MM.1S (cell line): ENCODE measurements at regions not wholly inside any gene's neighbourhood (a gene's known extent, or its start where the extent isn't known, plus 50 kb on each side); places are given as distances from the start of the nearest gene placed in this dataset.

ENCODE experiments used
- DNase-seq: peaks from one replicate; pipeline ENCODE4 v3.0.0-alpha.2; 2015
- H2AFZ ChIP-seq: fragments of 300-600 bp; sonication (generic); 2 replicates; pipeline ENCODE4 v1.6.0; 2016; ENCODE audit warnings: antibody characterized with exemption, low read length
- H3F3A ChIP-seq: fragments of 300-600 bp; sonication (generic); 2 replicates; pipeline ENCODE4 v1.6.1; 2016; ENCODE audit warnings: mild to moderate bottlenecking, antibody characterized with exemption, low read length, moderate library complexity, mixed read lengths; ENCODE audit not compliant: insufficient read depth
- H3K27ac ChIP-seq: fragments of 300-600 bp; sonication (generic); 2 replicates; pipeline ENCODE4 v1.5.1; 2016; ENCODE audit warnings: mild to moderate bottlenecking, low read length
- H3K27me3 ChIP-seq: fragments of 300-600 bp; sonication (generic); replicated peaks from 2 replicates; pipeline ENCODE4 v1.6.0; 2016; ENCODE audit warnings: low read length; ENCODE audit not compliant: insufficient read depth
- H3K36me3 ChIP-seq: fragments of 300-600 bp; sonication (generic); replicated peaks from 2 replicates; pipeline ENCODE4 v1.6.1; 2016; ENCODE audit warnings: mild to moderate bottlenecking, low read length, mixed read lengths; ENCODE audit not compliant: insufficient read depth
- H3K4me1 ChIP-seq: fragments of 300-600 bp; sonication (generic); 2 replicates; pipeline ENCODE4 v1.6.1; 2016; ENCODE audit warnings: low read length, mixed read lengths
- H3K4me2 ChIP-seq: fragments of 300-600 bp; sonication (generic); 2 replicates; pipeline ENCODE4 v1.6.0; 2016; ENCODE audit warnings: low read depth, low read length
- H3K4me3 ChIP-seq: fragments of 300-600 bp; sonication (generic); 2 replicates; pipeline ENCODE4 v1.5.1; 2016; ENCODE audit warnings: low read length, mixed read lengths
- H3K79me2 ChIP-seq: fragments of 300-600 bp; sonication (generic); 2 replicates; pipeline ENCODE4 v1.6.1; 2016; ENCODE audit warnings: mixed run types, low read length, mixed read lengths
- H3K9ac ChIP-seq: fragments of 300-600 bp; sonication (generic); 2 replicates; pipeline ENCODE4 v1.6.1; 2016; ENCODE audit warnings: low read length, mixed read lengths
- H3K9me2 ChIP-seq: fragments of 300-600 bp; sonication (generic); replicated peaks from 2 replicates; pipeline ENCODE4 v1.6.1; 2016; ENCODE audit warnings: mild to moderate bottlenecking, low read length, mixed read lengths; ENCODE audit not compliant: insufficient read depth
- H3K9me3 ChIP-seq: fragments of 300-600 bp; sonication (generic); replicated peaks from 2 replicates; pipeline ENCODE4 v1.6.1; 2016; ENCODE audit warnings: mild to moderate bottlenecking, low read length, mixed read lengths; ENCODE audit not compliant: insufficient read depth
- H4K20me1 ChIP-seq: fragments of 300-600 bp; sonication (generic); 2 replicates; pipeline ENCODE4 v1.6.1; 2016; ENCODE audit warnings: mild to moderate bottlenecking, low read length, moderate library complexity, mixed read lengths; ENCODE audit not compliant: insufficient read depth
- CTCF ChIP-seq: fragments of 300-600 bp; sonication (generic); IDR thresholded peaks from 2 replicates; pipeline ENCODE4 v1.5.1; 2016; ENCODE audit warnings: antibody characterized with exemption, low read length, mixed read lengths
- EZH2 ChIP-seq: fragments of 300-600 bp; sonication (generic); optimal IDR thresholded peaks from 2 replicates; pipeline ENCODE3; 2017; ENCODE audit warnings: low read depth, mild to moderate bottlenecking, antibody characterized with exemption, low read length, mixed read lengths
- EZH2phosphoT487 ChIP-seq: fragments of 300-600 bp; sonication (generic); IDR thresholded peaks from 2 replicates; pipeline ENCODE4 v1.6.1; 2018; ENCODE audit warnings: antibody characterized with exemption, low read length

GRCh38 chr2:142325870-142326269 lies 195.1 kb upstream of the LRP1B start:
- no peak for TF ChIP-seq EZH2phosphoT487
- TF ChIP-seq EZH2 = no peak
- no peak for TF ChIP-seq CTCF
- Histone ChIP-seq H4K20me1 (no peaks in the 10 kb centered on the region), H3K4me3 (no peak overlapping the region), H3K79me2 (no peaks in the 10 kb centered on the region), H3K9ac (no peak overlapping the region), H3K4me1 (no peaks in the 10 kb centered on the region), H3K9me2 (no peaks in the 10 kb centered on the region), H3K27ac (no peak overlapping the region), H2AFZ (no peak overlapping the region), H3K9me3 (no peaks in the 10 kb centered on the region), H3K4me2 (no peak overlapping the region), H3F3A (no peaks in the 10 kb centered on the region), H3K36me3 (no peaks in the 10 kb centered on the region), H3K27me3 (no peaks in the 10 kb centered on the region)
- DNase-seq = no peak

- no peaks in the 10 kb centered on the region for H3K4me1 ChIP-seq
- H3K4me2 ChIP-seq = no peak overlapping the region
- no peak overlapping the region for H2AFZ ChIP-seq
- TF ChIP-seq EZH2phosphoT487 = no peak
- TF ChIP-seq EZH2 = no peak
- no peak overlapping the region for H3K9ac ChIP-seq
- H3K36me3 ChIP-seq = no peaks in the 10 kb centered on the region
- no peaks in the 10 kb centered on the region for H3K9me3 ChIP-seq
- H3K9me2 ChIP-seq = no peaks in the 10 kb centered on the region
- no peak for DNase-seq
- H3K4me3 ChIP-seq = no peak overlapping the region
- H3F3A ChIP-seq = no peaks in the 10 kb centered on the region
- no peaks in the 10 kb centered on the region for H3K27me3 ChIP-seq
- no peaks in the 10 kb centered on the region for H3K79me2 ChIP-seq
- H4K20me1 ChIP-seq = no peaks in the 10 kb centered on the region
- no peak overlapping the region for H3K27ac ChIP-seq
These were observed 192.4 kb upstream of the LRP1B start for GRCh38 chr2:142323206-142323605.

DNA sequence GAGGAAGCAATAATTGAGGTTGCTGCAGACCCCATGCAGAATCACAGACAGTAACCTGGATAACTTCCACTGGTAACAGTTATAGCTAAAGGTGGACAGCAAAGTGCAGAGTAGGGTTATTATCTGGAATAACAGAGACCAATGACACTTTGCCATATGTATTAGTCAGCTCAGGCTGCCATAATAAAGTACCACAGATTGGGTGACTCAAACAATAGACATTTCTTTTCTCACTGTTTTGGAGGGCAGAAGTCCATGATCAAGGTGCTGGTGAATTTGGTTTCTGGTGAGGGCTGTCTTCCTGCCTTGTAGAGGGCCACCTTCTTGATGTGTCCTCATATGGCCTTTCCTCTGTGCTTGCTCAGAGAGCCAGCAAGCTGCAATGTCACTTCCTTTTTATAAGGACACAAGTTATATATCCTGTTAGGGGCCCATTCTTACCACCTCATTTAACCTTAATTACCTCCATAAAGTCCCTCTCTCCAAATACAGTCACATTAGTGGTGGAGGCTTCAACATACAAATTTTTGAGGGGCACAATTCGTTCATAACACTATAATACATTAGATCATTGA lies 191.0 kb upstream of the LRP1B start:
- H3K4me2 ChIP-seq = no peak overlapping the region
- no peak for DNase-seq
- no peaks in the 10 kb centered on the region for H3K4me1 ChIP-seq
- H2AFZ ChIP-seq = no peak overlapping the region
- H3K9me3 ChIP-seq = no peaks in the 10 kb centered on the region
- no peaks in the 10 kb centered on the region for H4K20me1 ChIP-seq
- TF ChIP-seq EZH2 (no peak), CTCF (no peak), EZH2phosphoT487 (no peak)
- H3K27me3 ChIP-seq = no peaks in the 10 kb centered on the region
- H3K27ac ChIP-seq = no peak overlapping the region
- no peaks in the 10 kb centered on the region for H3K9me2 ChIP-seq
- no peaks in the 10 kb centered on the region for H3K36me3 ChIP-seq
- H3K4me3 ChIP-seq = no peak overlapping the region
- no peaks in the 10 kb centered on the region for H3F3A ChIP-seq
- H3K9ac ChIP-seq = no peak overlapping the region
- no peaks in the 10 kb centered on the region for H3K79me2 ChIP-seq

GRCh38 chr2:142320067-142320466 lies 189.3 kb upstream of the LRP1B start:
- TF ChIP-seq CTCF = no peak
- no peak for TF ChIP-seq EZH2
- TF ChIP-seq EZH2phosphoT487 = no peak
- H3K27ac ChIP-seq = no peak overlapping the region
- no peaks in the 10 kb centered on the region for H3K79me2 ChIP-seq
- H2AFZ ChIP-seq = no peak overlapping the region
- no peaks in the 10 kb centered on the region for H3K4me1 ChIP-seq
- H3K9me3 ChIP-seq = no peaks in the 10 kb centered on the region
- H3K36me3 ChIP-seq = no peaks in the 10 kb centered on the region
- no peaks in the 10 kb centered on the region for H3F3A ChIP-seq
- H4K20me1 ChIP-seq = no peaks in the 10 kb centered on the region
- H3K4me3 ChIP-seq = no peak overlapping the region
- H3K9me2 ChIP-seq = no peaks in the 10 kb centered on the region
- H3K9ac ChIP-seq = no peak overlapping the region
- no peaks in the 10 kb centered on the region for H3K27me3 ChIP-seq
- no peak for DNase-seq
- no peak overlapping the region for H3K4me2 ChIP-seq
